ENCODE measurements at regions not wholly inside any gene's neighbourhood (a gene's known extent, or its start where the extent isn't known, plus 50 kb on each side); places are given as distances from the start of the nearest gene placed in this dataset.

GRCh38 chr13:54356209-54356608 lies 1327.6 kb downstream of the OLFM4 start:
- intact Hi-C loops (cut with micrococcal nuclease) = no loop called here
- H3K9ac ChIP-seq (replicated peaks; ENCODE audit: extremely low read depth, insufficient read depth, low read length) = no peak overlapping the region
- no peaks in the 10 kb centered on the region for H4K20me1 ChIP-seq (replicated peaks; ENCODE audit: control insufficient read depth, extremely low read depth, insufficient read depth, low read length)
- peaks cover 2% of the 10 kb centered on the region for H3K9me3 ChIP-seq (replicated peaks; ENCODE audit: control insufficient read depth, insufficient read depth, low read length)
- TF ChIP-seq JUN (IDR thresholded peaks at IDR 0.05; ENCODE audit: borderline replicate concordance, insufficient read depth, insufficient read length, low read depth) (no peak), GATA2 (IDR thresholded peaks at IDR 0.05; ENCODE audit: insufficient read depth, insufficient read length, low read depth, low read length) (no peak), FOS (IDR thresholded peaks at IDR 0.05; ENCODE audit: borderline replicate concordance, insufficient read depth, low read length) (no peak), POLR2A (IDR thresholded peaks at IDR 0.05; ENCODE audit: low read depth, low read length) (no peak), EZH2 (IDR thresholded peaks at IDR 0.05; ENCODE audit: borderline replicate concordance, low read depth, low read length, severe bottlenecking) (no peak), POLR2AphosphoS5 (IDR thresholded peaks at IDR 0.05; ENCODE audit: insufficient read depth, low read depth, low read length) (no peak), CTCF (IDR thresholded peaks at IDR 0.05; ENCODE audit: extremely low read depth in 1 of 2, insufficient read depth in 1 of 2, low read depth in 1 of 2, low read length in 2 of 2) (no peak), MAX (IDR thresholded peaks at IDR 0.05; ENCODE audit: insufficient read depth, insufficient read length) (no peak), MYC (IDR thresholded peaks at IDR 0.05; ENCODE audit: low read depth, low read length) (no peak)
- POLR2A ChIA-PET = no interaction called here
- dilution Hi-C loops (cut with MboI; ENCODE audit: extremely low pct_ligation_motif_present, low sequenced_read_pairs) = no loop called here
- H2AFZ ChIP-seq (ENCODE audit: low read depth, low read length) = no peak overlapping the region
- H3K27ac ChIP-seq (ENCODE audit: insufficient read depth, low read depth, low read length) = no peak overlapping the region
- CTCF ChIA-PET = no interaction called here
- H3K9me1 ChIP-seq (replicated peaks; ENCODE audit: control insufficient read depth, extremely low read depth, insufficient read depth, low read length) = no peaks in the 10 kb centered on the region
- H3K4me2 ChIP-seq (ENCODE audit: insufficient read depth, low read length) = no peak overlapping the region
- FAIRE-seq (no peak), DNase-seq (ENCODE audit: low read depth, low spot score) (no peak)
- no TSS peak for BruUV-seq (replicated peaks)
- H3K4me1 ChIP-seq (ENCODE audit: control insufficient read depth, extremely low read depth, insufficient read depth, low read length) = no peaks in the 10 kb centered on the region
- no peaks in the 10 kb centered on the region for H3K36me3 ChIP-seq (ENCODE audit: control insufficient read depth in 2 of 2, extremely low read depth in 1 of 2, insufficient read depth in 2 of 2, low read length in 2 of 2)
- no peaks in the 10 kb centered on the region for H3K27me3 ChIP-seq (ENCODE audit: control insufficient read depth in 2 of 2, insufficient read depth in 2 of 2, low read length in 2 of 2)
- no peaks in the 10 kb centered on the region for H3K79me2 ChIP-seq (ENCODE audit: control insufficient read depth, insufficient read depth, low read length)
- no peak overlapping the region for H3K4me3 ChIP-seq (replicated peaks in 1 of 3; ENCODE audit: insufficient read depth in 1 of 3, low read depth in 1 of 3, low read length in 3 of 3)
